Peyer's patch (tissue), 4 donors: ENCODE measurements at regions not wholly inside any gene's neighbourhood (a gene's known extent, or its start where the extent isn't known, plus 50 kb on each side); places are given as distances from the start of the nearest gene placed in this dataset.

Experiments used
- POLR2A ChIP-seq, 2 donors: fragments of 450-650 bp; IDR thresholded peaks; one replicate each; pipeline ENCODE4 v1.5.1; 2017; ENCODE audit warnings: antibody characterized with exemption in 2 of 2, mild to moderate bottlenecking in 2 of 2, moderate library complexity in 2 of 2
- TF ChIP-seq, protein P1 (sequence below), 6 experiments: fragments of 450-650 bp in 4 of 6; fragments of 200-600 bp in 2 of 6; sonication (generic) in 1 of 6; IDR thresholded peaks; one replicate each; pipeline ENCODE4 v1.5.1; 2017 to 2019; ENCODE audit warnings: antibody characterized with exemption in 6 of 6, mild to moderate bottlenecking in 3 of 6, moderate library complexity in 1 of 6

DNA sequence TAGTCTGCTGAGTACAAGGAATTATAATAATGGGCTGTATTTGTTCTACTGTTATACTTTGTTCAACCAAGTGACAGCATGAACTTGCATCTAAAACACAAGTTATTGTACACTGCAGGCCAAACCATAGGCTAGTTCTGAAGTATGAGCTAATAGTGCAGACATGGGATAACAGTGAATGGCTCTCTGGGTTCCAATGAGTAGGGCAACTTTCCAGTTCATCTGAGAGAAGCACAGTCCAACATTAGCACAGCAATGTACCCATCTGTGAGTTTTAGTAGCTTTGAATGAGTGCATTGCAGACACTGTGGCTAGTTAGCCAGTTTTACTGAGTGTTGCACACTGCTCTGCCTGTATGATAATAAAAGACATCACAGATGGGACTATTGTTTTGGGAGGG lies 56.5 kb upstream of the FUT9 start:
- TF ChIP-seq POLR2A (IDR thresholded peaks at IDR 0.05) = no peak
- TF ChIP-seq, protein P1, sequence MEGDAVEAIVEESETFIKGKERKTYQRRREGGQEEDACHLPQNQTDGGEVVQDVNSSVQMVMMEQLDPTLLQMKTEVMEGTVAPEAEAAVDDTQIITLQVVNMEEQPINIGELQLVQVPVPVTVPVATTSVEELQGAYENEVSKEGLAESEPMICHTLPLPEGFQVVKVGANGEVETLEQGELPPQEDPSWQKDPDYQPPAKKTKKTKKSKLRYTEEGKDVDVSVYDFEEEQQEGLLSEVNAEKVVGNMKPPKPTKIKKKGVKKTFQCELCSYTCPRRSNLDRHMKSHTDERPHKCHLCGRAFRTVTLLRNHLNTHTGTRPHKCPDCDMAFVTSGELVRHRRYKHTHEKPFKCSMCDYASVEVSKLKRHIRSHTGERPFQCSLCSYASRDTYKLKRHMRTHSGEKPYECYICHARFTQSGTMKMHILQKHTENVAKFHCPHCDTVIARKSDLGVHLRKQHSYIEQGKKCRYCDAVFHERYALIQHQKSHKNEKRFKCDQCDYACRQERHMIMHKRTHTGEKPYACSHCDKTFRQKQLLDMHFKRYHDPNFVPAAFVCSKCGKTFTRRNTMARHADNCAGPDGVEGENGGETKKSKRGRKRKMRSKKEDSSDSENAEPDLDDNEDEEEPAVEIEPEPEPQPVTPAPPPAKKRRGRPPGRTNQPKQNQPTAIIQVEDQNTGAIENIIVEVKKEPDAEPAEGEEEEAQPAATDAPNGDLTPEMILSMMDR (IDR thresholded peaks at IDR 0.05) = no peak
